ENCODE measurements at regions not wholly inside any gene's neighbourhood (a gene's known extent, or its start where the extent isn't known, plus 50 kb on each side); places are given as distances from the start of the nearest gene placed in this dataset.
A peak's percentile ranks its signal among the peaks of the same experiment; 100 is the strongest.
"Not testable (repeated sequence)": the region's sequence is repeated elsewhere in the genome, so short reads cannot be mapped to it uniquely, and the experiment has no call there.

DNA sequence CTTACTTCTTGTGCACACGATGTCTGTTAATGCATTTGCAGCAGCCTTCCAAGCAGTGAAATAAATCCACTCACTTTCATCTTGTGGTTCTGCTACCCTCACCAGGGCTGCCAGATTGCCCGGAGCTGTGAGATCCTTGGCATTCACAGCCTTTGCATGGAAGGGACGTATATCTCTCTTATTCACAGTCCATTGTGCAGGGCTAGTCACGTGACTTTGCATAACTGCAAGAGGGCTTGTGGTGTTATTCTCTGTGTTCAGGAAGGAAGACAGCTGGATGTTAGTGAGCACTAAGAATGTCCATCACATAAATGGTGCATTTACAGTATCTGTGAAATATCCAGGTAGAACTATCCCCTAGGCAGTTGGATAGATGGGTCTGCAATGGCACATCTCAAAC, 96.5 kb upstream of the BEND4 start:
- Mint-ChIP-seq H3K4me3 (no peak overlapping the region), H3K27ac (no peak overlapping the region), H3K36me3 (no peaks in the 10 kb centered on the region), H3K27me3 (ENCODE audit: low read depth) (no peaks in the 10 kb centered on the region), H3K4me1 (no peaks in the 10 kb centered on the region), H3K9me3 (peaks cover 8% of the 10 kb centered on the region)
- ATAC-seq (no peak), DNase-seq (ENCODE audit: low spot score) (no peak)
- TF ChIP-seq, protein P1, sequence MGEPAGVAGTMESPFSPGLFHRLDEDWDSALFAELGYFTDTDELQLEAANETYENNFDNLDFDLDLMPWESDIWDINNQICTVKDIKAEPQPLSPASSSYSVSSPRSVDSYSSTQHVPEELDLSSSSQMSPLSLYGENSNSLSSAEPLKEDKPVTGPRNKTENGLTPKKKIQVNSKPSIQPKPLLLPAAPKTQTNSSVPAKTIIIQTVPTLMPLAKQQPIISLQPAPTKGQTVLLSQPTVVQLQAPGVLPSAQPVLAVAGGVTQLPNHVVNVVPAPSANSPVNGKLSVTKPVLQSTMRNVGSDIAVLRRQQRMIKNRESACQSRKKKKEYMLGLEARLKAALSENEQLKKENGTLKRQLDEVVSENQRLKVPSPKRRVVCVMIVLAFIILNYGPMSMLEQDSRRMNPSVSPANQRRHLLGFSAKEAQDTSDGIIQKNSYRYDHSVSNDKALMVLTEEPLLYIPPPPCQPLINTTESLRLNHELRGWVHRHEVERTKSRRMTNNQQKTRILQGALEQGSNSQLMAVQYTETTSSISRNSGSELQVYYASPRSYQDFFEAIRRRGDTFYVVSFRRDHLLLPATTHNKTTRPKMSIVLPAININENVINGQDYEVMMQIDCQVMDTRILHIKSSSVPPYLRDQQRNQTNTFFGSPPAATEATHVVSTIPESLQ (CRISPR knock-in tag; IDR thresholded peaks at IDR 0.05) = no peak
- ChIA-PET POLR2A (no interaction called here), CTCF (no interaction called here)

DNA sequence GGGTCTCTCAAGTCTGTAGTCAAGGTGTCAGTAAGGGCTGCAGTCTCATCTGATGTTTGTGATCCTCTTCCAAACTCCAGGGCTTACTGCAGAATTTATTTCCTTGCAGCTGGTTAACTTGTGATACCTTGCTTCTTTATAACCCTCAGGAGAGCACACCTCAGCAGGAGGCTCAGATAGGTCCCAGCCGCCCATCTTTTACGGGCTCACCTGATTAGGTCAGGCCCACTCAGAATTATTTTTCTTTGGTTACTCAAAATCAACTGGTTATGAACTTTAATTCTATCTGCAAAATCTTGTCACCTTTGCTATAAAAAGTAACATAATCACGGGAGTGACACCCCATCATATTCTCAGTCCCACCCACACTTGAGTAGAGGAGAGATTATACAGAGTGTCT, 99.9 kb upstream of the BEND4 start:
- H3K4me1 Mint-ChIP-seq = no peaks in the 10 kb centered on the region
- no peak overlapping the region for H3K27ac Mint-ChIP-seq
- ATAC-seq (no peak), DNase-seq (ENCODE audit: low spot score) (no peak)
- no peaks in the 10 kb centered on the region for H3K27me3 Mint-ChIP-seq (ENCODE audit: low read depth)
- ChIA-PET POLR2A (no interaction called here), CTCF (interaction anchor here (0.8 kb wide), 1 partner anchor 30 kb away, joined by 3 read pairs; no protein-coding TSS in a partner anchor)
- H3K36me3 Mint-ChIP-seq = no peaks in the 10 kb centered on the region
- H3K9me3 Mint-ChIP-seq = no peaks in the 10 kb centered on the region
- no peak overlapping the region for H3K4me3 Mint-ChIP-seq
- TF ChIP-seq, protein P2, sequence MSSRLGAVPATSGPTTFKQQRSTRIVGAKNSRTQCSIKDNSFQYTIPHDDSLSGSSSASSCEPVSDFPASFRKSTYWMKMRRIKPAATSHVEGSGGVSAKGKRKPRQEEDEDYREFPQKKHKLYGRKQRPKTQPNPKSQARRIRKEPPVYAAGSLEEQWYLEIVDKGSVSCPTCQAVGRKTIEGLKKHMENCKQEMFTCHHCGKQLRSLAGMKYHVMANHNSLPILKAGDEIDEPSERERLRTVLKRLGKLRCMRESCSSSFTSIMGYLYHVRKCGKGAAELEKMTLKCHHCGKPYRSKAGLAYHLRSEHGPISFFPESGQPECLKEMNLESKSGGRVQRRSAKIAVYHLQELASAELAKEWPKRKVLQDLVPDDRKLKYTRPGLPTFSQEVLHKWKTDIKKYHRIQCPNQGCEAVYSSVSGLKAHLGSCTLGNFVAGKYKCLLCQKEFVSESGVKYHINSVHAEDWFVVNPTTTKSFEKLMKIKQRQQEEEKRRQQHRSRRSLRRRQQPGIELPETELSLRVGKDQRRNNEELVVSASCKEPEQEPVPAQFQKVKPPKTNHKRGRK (CRISPR knock-in tag; IDR thresholded peaks at IDR 0.05; ENCODE audit: borderline replicate concordance) = no peak
- TF ChIP-seq SMAD3 (CRISPR knock-in tag; IDR thresholded peaks at IDR 0.05; ENCODE audit: borderline replicate concordance) (no peak), TEAD1 (CRISPR knock-in tag; IDR thresholded peaks at IDR 0.05) (no peak), ZNF219 (CRISPR knock-in tag; IDR thresholded peaks at IDR 0.05; ENCODE audit: borderline replicate concordance) (no peak), ATF1 (CRISPR knock-in tag; IDR thresholded peaks at IDR 0.05) (no peak), ESRRA (CRISPR knock-in tag; IDR thresholded peaks at IDR 0.05; ENCODE audit: borderline replicate concordance) (no peak), ZNF671 (CRISPR knock-in tag; IDR thresholded peaks at IDR 0.05) (no peak), GTF2I (CRISPR knock-in tag; conservative IDR thresholded peaks at IDR 0.05) (no peak)

GRCh38 chr4:42257645-42258044, 105.2 kb upstream of the BEND4 start:
- H3K4me1 Mint-ChIP-seq, CTCF ChIA-PET: not testable (repeated sequence)

GRCh38 chr4:42262701-42263490, 110.4 kb upstream of the BEND4 start:
- POLR2A ChIA-PET = no interaction called here
- TF ChIP-seq NR2C2 (CRISPR knock-in tag; IDR thresholded peaks at IDR 0.05) (no peak), MXD4 (CRISPR knock-in tag; IDR thresholded peaks at IDR 0.05; ENCODE audit: borderline replicate concordance) (peak; percentile 53; the same call in 1 of the 2 replicates)
- DNase-seq (ENCODE audit: low spot score) = no peak
- CTCF ChIA-PET = no interaction called here
- no peak for ATAC-seq
- Mint-ChIP-seq H3K9me3 (peaks cover 47% of the 10 kb centered on the region), H3K27me3 (ENCODE audit: low read depth) (peaks cover 6% of the 10 kb centered on the region; the same call in 1 of the 2 replicates), H3K4me3 (no peak overlapping the region), H3K36me3 (peaks cover 51% of the 10 kb centered on the region), H3K27ac (peak overlapping the region; percentile 83), H3K4me1 (peaks cover 22% of the 10 kb centered on the region)

More at GRCh38 chr4:42257645-42258044, 105.2 kb upstream of the BEND4 start:
- ATAC-seq; POLR2A ChIA-PET; H3K27ac Mint-ChIP-seq; H3K27me3 Mint-ChIP-seq (ENCODE audit: low read depth); H3K36me3 Mint-ChIP-seq; H3K4me3 Mint-ChIP-seq; DNase-seq (ENCODE audit: low spot score): not testable (repeated sequence)
- peaks cover 12% of the 10 kb centered on the region for H3K9me3 Mint-ChIP-seq

Data from WTC11 (cell line).